ENCODE measurements at regions not wholly inside any gene's neighbourhood (a gene's known extent, or its start where the extent isn't known, plus 50 kb on each side); places are given as distances from the start of the nearest gene placed in this dataset.
"Not testable (repeated sequence)": the region's sequence is repeated elsewhere in the genome, so short reads cannot be mapped to it uniquely, and the experiment has no call there.

DNA sequence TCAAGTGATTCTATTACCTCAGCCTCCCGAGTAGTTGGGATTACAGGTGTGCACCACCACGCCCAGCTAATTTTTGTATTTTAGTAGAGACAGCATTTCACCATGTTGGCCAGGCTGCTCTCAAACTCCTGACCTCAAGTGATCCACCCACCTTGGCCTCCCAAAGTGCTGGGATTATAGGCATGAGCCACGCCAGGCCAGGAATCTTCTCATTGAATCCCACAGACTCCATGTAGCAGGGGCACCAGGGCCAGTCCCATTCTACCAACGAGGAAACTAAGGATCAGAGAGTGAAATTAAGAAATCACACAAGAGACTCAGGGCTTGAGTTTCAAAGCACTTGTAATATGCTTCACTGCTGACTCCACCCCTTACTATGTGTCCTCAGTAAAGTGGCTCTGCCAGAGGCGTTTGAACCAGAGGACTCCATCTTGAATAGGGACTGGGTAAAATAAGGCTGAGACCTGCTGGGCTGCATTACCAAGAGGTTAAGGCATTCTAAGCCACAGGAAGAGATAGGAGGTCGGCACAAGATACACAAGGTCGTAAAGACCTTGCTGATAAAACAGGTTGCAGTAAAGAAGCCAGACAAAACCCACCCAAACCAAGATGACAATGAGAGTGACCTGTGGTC lies 285.8 kb upstream of the AMIGO2 start:
- TF ChIP-seq CTCF (IDR thresholded peaks at IDR 0.05; ENCODE audit: poor library complexity); EZH2phosphoT487 (IDR thresholded peaks at IDR 0.05; ENCODE audit: low read depth, severe bottlenecking, unreplicated experiment): not testable (repeated sequence)
